H1 (cell line): ENCODE measurements at regions not wholly inside any gene's neighbourhood (a gene's known extent, or its start where the extent isn't known, plus 50 kb on each side); places are given as distances from the start of the nearest gene placed in this dataset.

Experiments
- CTBP2 ChIP-seq: IDR thresholded peaks from 2 replicates; pipeline ENCODE4 v1.7.0; 2011; ENCODE audit warnings: borderline replicate concordance, mild to moderate bottlenecking, moderate library complexity, mixed read lengths, low read length; ENCODE audit not compliant: insufficient read depth, insufficient read length
- JUND ChIP-seq: IDR thresholded peaks from 2 replicates; pipeline ENCODE4 v1.6.1; 2011; ENCODE audit warnings: mild to moderate bottlenecking, improper control_type of control experiment, low read length
- KDM1A ChIP-seq: fragments of 200-600, 300-600 bp; sonication (generic); IDR thresholded peaks from 2 replicates; pipeline ENCODE4 v1.7.1; 2016; ENCODE audit warnings: mild to moderate bottlenecking, low read length, borderline replicate concordance
- KDM4A ChIP-seq: IDR thresholded peaks from one replicate; pipeline ENCODE4 v1.7.1; 2012; ENCODE audit warnings: low read depth, mild to moderate bottlenecking, moderate library complexity, low read length, inconsistent platforms; ENCODE audit not compliant: severe bottlenecking
- MAFK ChIP-seq: IDR thresholded peaks from 2 replicates; pipeline ENCODE4 v1.6.1; 2012; ENCODE audit warnings: low read depth, mild to moderate bottlenecking, improper control_type of control experiment, low read length
- TBP ChIP-seq: IDR thresholded peaks from 2 replicates; pipeline ENCODE4 v1.6.1; 2011; ENCODE audit warnings: low read depth, low read length, improper control_type of control experiment
- TF ChIP-seq, protein P1 (sequence below): fragments of 300-600 bp; sonication (generic); IDR thresholded peaks from 2 replicates; pipeline ENCODE4 v1.7.1; 2012; ENCODE audit warnings: low read length, moderate library complexity, mild to moderate bottlenecking, inconsistent platforms; ENCODE audit not compliant: insufficient replicate concordance
- TF ChIP-seq, protein P2 (sequence below): IDR thresholded peaks from 2 replicates; pipeline ENCODE4 v1.6.1; 2012; ENCODE audit warnings: inconsistent platforms

DNA sequence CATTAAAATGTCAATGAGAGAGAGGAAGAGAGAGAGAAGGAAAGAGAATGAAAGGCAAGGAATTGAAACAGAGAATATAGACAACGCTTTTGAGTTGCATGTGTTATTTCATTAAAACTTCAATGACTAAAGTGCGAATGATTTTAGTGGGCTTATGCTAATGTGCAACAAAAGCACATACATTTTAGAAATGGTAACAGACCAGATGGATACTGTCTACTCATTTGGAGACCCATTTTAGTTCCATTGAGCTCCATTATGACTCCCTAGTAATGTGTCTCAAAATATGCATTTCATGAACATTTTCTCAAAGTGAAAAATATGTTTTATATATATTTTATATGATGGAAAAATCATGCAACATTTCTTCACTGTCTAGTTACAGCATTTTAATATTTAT lies 622.2 kb upstream of the GCFC2 start (continued):
- TF ChIP-seq, protein P1, sequence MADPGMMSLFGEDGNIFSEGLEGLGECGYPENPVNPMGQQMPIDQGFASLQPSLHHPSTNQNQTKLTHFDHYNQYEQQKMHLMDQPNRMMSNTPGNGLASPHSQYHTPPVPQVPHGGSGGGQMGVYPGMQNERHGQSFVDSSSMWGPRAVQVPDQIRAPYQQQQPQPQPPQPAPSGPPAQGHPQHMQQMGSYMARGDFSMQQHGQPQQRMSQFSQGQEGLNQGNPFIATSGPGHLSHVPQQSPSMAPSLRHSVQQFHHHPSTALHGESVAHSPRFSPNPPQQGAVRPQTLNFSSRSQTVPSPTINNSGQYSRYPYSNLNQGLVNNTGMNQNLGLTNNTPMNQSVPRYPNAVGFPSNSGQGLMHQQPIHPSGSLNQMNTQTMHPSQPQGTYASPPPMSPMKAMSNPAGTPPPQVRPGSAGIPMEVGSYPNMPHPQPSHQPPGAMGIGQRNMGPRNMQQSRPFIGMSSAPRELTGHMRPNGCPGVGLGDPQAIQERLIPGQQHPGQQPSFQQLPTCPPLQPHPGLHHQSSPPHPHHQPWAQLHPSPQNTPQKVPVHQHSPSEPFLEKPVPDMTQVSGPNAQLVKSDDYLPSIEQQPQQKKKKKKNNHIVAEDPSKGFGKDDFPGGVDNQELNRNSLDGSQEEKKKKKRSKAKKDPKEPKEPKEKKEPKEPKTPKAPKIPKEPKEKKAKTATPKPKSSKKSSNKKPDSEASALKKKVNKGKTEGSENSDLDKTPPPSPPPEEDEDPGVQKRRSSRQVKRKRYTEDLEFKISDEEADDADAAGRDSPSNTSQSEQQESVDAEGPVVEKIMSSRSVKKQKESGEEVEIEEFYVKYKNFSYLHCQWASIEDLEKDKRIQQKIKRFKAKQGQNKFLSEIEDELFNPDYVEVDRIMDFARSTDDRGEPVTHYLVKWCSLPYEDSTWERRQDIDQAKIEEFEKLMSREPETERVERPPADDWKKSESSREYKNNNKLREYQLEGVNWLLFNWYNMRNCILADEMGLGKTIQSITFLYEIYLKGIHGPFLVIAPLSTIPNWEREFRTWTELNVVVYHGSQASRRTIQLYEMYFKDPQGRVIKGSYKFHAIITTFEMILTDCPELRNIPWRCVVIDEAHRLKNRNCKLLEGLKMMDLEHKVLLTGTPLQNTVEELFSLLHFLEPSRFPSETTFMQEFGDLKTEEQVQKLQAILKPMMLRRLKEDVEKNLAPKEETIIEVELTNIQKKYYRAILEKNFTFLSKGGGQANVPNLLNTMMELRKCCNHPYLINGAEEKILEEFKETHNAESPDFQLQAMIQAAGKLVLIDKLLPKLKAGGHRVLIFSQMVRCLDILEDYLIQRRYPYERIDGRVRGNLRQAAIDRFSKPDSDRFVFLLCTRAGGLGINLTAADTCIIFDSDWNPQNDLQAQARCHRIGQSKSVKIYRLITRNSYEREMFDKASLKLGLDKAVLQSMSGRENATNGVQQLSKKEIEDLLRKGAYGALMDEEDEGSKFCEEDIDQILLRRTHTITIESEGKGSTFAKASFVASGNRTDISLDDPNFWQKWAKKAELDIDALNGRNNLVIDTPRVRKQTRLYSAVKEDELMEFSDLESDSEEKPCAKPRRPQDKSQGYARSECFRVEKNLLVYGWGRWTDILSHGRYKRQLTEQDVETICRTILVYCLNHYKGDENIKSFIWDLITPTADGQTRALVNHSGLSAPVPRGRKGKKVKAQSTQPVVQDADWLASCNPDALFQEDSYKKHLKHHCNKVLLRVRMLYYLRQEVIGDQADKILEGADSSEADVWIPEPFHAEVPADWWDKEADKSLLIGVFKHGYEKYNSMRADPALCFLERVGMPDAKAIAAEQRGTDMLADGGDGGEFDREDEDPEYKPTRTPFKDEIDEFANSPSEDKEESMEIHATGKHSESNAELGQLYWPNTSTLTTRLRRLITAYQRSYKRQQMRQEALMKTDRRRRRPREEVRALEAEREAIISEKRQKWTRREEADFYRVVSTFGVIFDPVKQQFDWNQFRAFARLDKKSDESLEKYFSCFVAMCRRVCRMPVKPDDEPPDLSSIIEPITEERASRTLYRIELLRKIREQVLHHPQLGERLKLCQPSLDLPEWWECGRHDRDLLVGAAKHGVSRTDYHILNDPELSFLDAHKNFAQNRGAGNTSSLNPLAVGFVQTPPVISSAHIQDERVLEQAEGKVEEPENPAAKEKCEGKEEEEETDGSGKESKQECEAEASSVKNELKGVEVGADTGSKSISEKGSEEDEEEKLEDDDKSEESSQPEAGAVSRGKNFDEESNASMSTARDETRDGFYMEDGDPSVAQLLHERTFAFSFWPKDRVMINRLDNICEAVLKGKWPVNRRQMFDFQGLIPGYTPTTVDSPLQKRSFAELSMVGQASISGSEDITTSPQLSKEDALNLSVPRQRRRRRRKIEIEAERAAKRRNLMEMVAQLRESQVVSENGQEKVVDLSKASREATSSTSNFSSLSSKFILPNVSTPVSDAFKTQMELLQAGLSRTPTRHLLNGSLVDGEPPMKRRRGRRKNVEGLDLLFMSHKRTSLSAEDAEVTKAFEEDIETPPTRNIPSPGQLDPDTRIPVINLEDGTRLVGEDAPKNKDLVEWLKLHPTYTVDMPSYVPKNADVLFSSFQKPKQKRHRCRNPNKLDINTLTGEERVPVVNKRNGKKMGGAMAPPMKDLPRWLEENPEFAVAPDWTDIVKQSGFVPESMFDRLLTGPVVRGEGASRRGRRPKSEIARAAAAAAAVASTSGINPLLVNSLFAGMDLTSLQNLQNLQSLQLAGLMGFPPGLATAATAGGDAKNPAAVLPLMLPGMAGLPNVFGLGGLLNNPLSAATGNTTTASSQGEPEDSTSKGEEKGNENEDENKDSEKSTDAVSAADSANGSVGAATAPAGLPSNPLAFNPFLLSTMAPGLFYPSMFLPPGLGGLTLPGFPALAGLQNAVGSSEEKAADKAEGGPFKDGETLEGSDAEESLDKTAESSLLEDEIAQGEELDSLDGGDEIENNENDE, result no peak
- no peak for TF ChIP-seq MAFK
- no peak for TF ChIP-seq TBP
- no peak for TF ChIP-seq KDM4A
- no peak for TF ChIP-seq JUND
- TF ChIP-seq, protein P2, sequence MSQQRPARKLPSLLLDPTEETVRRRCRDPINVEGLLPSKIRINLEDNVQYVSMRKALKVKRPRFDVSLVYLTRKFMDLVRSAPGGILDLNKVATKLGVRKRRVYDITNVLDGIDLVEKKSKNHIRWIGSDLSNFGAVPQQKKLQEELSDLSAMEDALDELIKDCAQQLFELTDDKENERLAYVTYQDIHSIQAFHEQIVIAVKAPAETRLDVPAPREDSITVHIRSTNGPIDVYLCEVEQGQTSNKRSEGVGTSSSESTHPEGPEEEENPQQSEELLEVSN, result no peak
- no peak for TF ChIP-seq CTBP2
- no peak for TF ChIP-seq KDM1A
- TF ChIP-seq, all 59 proteins: peak for 0
